ENCODE measurements at regions not wholly inside any gene's neighbourhood (a gene's known extent, or its start where the extent isn't known, plus 50 kb on each side); places are given as distances from the start of the nearest gene placed in this dataset.
A peak's percentile ranks its signal among the peaks of the same experiment; 100 is the strongest.

DNA sequence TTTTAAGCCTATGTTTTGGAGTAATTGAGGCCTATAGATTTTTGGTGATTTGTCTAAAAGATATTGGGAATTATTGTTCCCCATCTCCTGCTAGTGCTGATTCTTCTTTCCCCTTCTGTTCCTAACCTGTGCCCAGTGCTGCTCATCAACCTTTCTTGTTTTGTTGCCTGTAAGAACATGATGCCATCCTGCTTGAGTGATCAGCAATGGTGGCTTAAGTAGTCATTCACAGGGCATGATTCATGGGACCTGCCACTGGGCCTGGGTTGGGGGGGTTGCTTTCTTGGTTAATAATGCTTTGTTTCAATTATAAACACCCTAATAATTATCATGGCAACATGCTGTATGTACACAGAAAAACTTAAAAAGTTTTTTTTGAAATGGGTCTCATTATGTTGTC, 562.9 kb upstream of the SETBP1 start:
- no peaks in the 10 kb centered on the region for H3K4me1 ChIP-seq (ENCODE audit: control insufficient read depth, insufficient read depth, low read length, unreplicated experiment)
- H3K36me3 ChIP-seq (ENCODE audit: insufficient read depth, low read length), result no peaks in the 10 kb centered on the region
- no peak overlapping the region for H3K27ac ChIP-seq (ENCODE audit: low read depth, low read length)
- no peak overlapping the region for H2AFZ ChIP-seq (ENCODE audit: low read length, unreplicated experiment)
- no peaks in the 10 kb centered on the region for H3K27me3 ChIP-seq (ENCODE audit: insufficient read depth, low read length)
- H3K4me3 ChIP-seq (ENCODE audit: low read depth, low read length), result no peak overlapping the region
- H3K79me2 ChIP-seq (ENCODE audit: control insufficient read depth, insufficient read depth, low read length, unreplicated experiment), result no peaks in the 10 kb centered on the region

DNA sequence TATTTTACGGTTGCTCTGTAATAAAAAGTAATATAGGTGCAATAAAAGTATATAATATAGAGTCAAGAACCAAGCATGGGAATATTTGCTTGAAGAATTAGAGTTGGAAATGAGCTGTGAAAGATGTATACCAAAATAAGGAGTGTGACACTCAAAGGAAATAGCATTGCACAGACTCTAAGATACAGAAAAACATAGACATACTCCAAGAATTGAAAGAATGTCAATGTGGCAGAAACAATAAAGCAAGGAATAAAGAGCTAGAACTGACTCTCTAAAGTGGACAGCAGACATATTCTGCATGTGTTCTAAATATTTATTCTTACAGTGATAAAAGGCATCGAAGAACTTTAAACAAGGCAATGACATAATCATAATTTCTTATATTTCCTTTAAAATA, 561.1 kb upstream of the SETBP1 start:
- H3K36me3 ChIP-seq (ENCODE audit: insufficient read depth, low read length), result no peaks in the 10 kb centered on the region
- no peaks in the 10 kb centered on the region for H3K27me3 ChIP-seq (ENCODE audit: insufficient read depth, low read length)
- H3K4me3 ChIP-seq (ENCODE audit: low read depth, low read length), result no peak overlapping the region

DNA sequence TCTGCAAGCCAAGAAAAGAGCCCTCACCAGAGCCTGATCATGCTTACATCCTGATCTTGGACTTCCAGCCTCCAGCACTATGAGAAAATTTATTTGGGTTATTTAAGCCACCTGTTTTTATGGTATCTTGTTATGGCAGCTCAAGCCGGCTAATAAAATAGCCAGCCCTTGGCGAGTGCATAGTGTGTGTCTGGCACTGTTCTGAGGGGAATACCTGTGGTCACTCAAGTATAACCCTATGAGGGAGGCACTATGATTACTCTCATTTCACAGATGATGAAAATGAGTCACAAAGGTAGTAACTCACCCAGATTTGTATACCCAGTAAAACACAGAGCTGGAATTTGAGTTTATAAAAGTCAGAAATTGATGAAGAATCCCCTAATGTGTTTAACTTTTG, 556.9 kb upstream of the SETBP1 start:
- Histone ChIP-seq H3K4me1 (ENCODE audit: control insufficient read depth, insufficient read depth, low read length, unreplicated experiment) (peaks cover 4% of the 10 kb centered on the region), H3K36me3 (ENCODE audit: insufficient read depth, low read length) (no peaks in the 10 kb centered on the region)

More for the DNA sequence above, 561.1 kb upstream of the SETBP1 start:
- H3K79me2 ChIP-seq (ENCODE audit: control insufficient read depth, insufficient read depth, low read length, unreplicated experiment), result no peaks in the 10 kb centered on the region
- H3K27ac ChIP-seq (ENCODE audit: low read depth, low read length), result no peak overlapping the region
- H3K4me1 ChIP-seq (ENCODE audit: control insufficient read depth, insufficient read depth, low read length, unreplicated experiment), result no peaks in the 10 kb centered on the region
- no peak overlapping the region for H2AFZ ChIP-seq (ENCODE audit: low read length, unreplicated experiment)

DNA sequence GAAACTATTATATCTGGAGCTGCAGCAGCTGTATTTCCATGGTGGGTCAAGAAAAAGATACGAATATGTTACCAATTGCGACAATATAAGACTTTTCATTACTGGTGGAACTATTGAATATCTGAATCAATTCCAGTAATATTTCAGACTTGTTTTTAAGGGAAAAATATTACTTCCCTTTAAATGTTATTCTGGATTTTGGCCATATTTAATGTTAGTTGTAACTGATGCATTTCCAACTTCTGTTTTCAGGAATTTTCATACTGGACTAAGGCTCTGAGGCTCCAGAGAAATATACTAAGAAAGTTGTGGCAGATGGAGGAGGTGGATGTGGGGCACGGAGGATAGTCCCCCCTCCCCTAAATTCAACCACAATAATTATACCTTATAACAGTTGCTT, 555.2 kb upstream of the SETBP1 start:
- Histone ChIP-seq H3K4me3 (ENCODE audit: low read depth, low read length) (no peak overlapping the region), H3K27me3 (ENCODE audit: insufficient read depth, low read length) (no peaks in the 10 kb centered on the region), H3K4me1 (ENCODE audit: control insufficient read depth, insufficient read depth, low read length, unreplicated experiment) (peaks cover 5% of the 10 kb centered on the region)

More for the DNA sequence above, 556.9 kb upstream of the SETBP1 start:
- Histone ChIP-seq H3K79me2 (ENCODE audit: control insufficient read depth, insufficient read depth, low read length, unreplicated experiment) (no peaks in the 10 kb centered on the region), H2AFZ (ENCODE audit: low read length, unreplicated experiment) (no peak overlapping the region), H3K27ac (ENCODE audit: low read depth, low read length) (no peak overlapping the region), H3K4me3 (ENCODE audit: low read depth, low read length) (no peak overlapping the region), H3K27me3 (ENCODE audit: insufficient read depth, low read length) (no peaks in the 10 kb centered on the region)

DNA sequence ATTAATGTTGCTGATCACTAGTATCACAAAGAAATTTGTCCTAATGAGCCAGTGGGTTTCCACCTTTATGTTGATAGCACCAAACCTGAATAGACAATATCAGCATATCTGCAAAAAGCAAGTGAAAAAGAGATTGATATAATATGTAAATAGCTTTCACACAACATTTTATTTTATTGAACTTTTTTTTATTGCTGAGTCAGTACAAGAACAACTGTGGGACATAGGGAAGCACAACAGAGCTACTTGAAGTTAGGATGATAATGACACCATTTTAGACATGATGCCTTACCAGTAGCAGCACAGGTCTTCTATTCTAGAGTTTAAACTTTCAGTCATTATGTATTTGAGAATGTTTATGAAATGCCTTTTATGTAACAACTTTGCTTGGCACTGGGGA, 554.1 kb upstream of the SETBP1 start:
- no peaks in the 10 kb centered on the region for H3K79me2 ChIP-seq (ENCODE audit: control insufficient read depth, insufficient read depth, low read length, unreplicated experiment)
- H3K27me3 ChIP-seq (ENCODE audit: insufficient read depth, low read length), result no peaks in the 10 kb centered on the region
- peaks cover 5% of the 10 kb centered on the region for H3K4me1 ChIP-seq (ENCODE audit: control insufficient read depth, insufficient read depth, low read length, unreplicated experiment)
- no peak overlapping the region for H3K4me3 ChIP-seq (ENCODE audit: low read depth, low read length)
- no peak overlapping the region for H2AFZ ChIP-seq (ENCODE audit: low read length, unreplicated experiment)
- H3K27ac ChIP-seq (ENCODE audit: low read depth, low read length), result no peak overlapping the region
- no peaks in the 10 kb centered on the region for H3K36me3 ChIP-seq (ENCODE audit: insufficient read depth, low read length)

More for the DNA sequence above, 555.2 kb upstream of the SETBP1 start:
- Histone ChIP-seq H3K79me2 (ENCODE audit: control insufficient read depth, insufficient read depth, low read length, unreplicated experiment) (no peaks in the 10 kb centered on the region), H3K27ac (ENCODE audit: low read depth, low read length) (no peak overlapping the region), H3K36me3 (ENCODE audit: insufficient read depth, low read length) (no peaks in the 10 kb centered on the region), H2AFZ (ENCODE audit: low read length, unreplicated experiment) (no peak overlapping the region)

DNA sequence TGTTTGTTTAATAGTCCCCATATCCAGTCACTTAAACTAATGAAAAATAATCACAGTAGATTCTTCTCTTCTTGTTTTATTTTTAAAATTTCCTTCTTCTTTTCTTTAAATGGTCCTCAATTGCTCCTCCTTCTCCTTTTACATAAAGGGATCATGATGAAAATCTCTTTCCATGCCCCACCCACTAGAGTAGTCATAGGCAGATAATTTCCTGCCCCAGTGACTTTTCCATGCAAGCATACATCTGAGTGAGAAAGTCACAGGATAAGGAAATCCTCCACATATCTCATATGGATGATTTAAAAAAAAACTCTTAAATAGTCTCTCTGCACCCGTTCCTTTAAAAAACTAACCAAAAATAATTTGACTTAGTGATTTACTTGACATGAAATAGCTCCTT, 552.3 kb upstream of the SETBP1 start:
- no peak overlapping the region for H3K27ac ChIP-seq (ENCODE audit: low read depth, low read length)
- H3K79me2 ChIP-seq (ENCODE audit: control insufficient read depth, insufficient read depth, low read length, unreplicated experiment), result no peaks in the 10 kb centered on the region
- no peaks in the 10 kb centered on the region for H3K27me3 ChIP-seq (ENCODE audit: insufficient read depth, low read length)
- no peak overlapping the region for H3K4me3 ChIP-seq (ENCODE audit: low read depth, low read length)
- H3K4me1 ChIP-seq (ENCODE audit: control insufficient read depth, insufficient read depth, low read length, unreplicated experiment), result peaks cover 5% of the 10 kb centered on the region
- H3K36me3 ChIP-seq (ENCODE audit: insufficient read depth, low read length), result no peaks in the 10 kb centered on the region
- peak overlapping the region; percentile 3 for H2AFZ ChIP-seq (ENCODE audit: low read length, unreplicated experiment)

DNA sequence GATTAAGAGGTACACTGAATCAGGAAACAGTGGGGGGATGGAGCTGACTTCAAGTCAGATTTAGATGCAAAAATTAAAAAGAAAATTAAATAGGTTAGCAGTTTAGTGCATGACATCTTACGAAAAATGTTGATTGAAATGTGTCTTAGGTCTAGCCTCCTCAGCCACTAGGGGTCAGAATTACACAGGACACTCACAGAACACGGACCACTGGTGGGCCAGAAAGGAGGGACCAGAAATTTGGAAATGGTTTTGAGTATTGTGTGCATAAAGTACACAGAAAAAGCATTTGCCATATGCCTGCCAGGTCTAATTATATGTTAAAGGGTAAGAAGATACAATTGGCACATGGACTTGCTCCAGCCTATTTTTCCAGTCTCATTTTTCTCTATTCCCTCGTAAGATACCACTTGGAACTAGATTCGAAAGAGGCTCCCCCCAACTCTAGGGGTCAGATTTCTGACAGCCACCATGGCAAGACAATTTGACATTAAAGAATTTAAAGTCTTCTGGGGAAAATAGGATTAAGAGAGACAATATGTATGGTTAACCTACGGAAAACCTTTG, 550.2 kb upstream of the SETBP1 start:
- Histone ChIP-seq H3K4me1 (ENCODE audit: control insufficient read depth, insufficient read depth, low read length, unreplicated experiment) (peaks cover 5% of the 10 kb centered on the region), H3K4me3 (ENCODE audit: low read depth, low read length) (no peak overlapping the region), H2AFZ (ENCODE audit: low read length, unreplicated experiment) (no peak overlapping the region), H3K27ac (ENCODE audit: low read depth, low read length) (no peak overlapping the region), H3K27me3 (ENCODE audit: insufficient read depth, low read length) (no peaks in the 10 kb centered on the region), H3K36me3 (ENCODE audit: insufficient read depth, low read length) (no peaks in the 10 kb centered on the region), H3K79me2 (ENCODE audit: control insufficient read depth, insufficient read depth, low read length, unreplicated experiment) (no peaks in the 10 kb centered on the region)

DNA sequence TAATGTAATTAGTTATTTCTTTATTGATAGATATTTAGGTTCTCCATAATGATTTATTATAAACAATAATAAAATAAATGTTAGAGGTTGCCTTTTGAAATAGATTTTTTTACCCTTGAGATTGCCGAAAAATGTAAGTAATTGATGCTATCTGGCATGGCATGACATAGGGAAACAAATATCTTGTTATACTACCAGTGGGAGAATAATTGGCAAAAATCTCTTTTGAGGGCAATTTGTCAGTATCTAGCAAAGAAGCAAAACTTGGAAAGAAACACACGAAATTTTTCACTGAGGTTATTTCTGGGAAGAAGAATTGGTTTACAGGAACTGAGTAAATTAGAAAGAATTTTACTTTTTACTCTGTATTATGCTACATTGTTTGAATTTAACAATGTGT, 547.2 kb upstream of the SETBP1 start:
- Histone ChIP-seq H3K4me3 (ENCODE audit: low read depth, low read length) (no peak overlapping the region), H3K4me1 (ENCODE audit: control insufficient read depth, insufficient read depth, low read length, unreplicated experiment) (peaks cover 4% of the 10 kb centered on the region), H2AFZ (ENCODE audit: low read length, unreplicated experiment) (no peak overlapping the region), H3K27me3 (ENCODE audit: insufficient read depth, low read length) (no peaks in the 10 kb centered on the region), H3K27ac (ENCODE audit: low read depth, low read length) (no peak overlapping the region), H3K36me3 (ENCODE audit: insufficient read depth, low read length) (no peaks in the 10 kb centered on the region), H3K79me2 (ENCODE audit: control insufficient read depth, insufficient read depth, low read length, unreplicated experiment) (no peaks in the 10 kb centered on the region)

DNA sequence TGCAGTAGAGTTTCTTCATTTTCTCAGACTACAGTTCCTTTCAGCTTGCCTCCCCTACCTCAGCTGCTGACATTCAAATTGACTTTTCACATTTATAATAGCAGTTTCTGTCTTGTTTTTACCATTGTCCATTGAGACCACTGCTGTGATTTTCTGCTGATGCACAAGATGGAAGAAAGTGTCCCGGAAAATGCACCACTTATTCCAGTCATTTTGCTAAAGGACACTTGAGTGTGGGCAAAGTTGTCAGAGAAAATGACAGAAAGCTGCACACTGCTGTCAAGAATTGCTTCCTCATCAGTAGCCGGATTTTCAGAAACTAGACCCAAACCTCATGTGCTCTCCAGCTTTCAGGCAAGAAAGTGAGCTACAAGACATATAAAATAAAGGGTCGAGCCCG, 546.2 kb upstream of the SETBP1 start:
- no peaks in the 10 kb centered on the region for H3K27me3 ChIP-seq (ENCODE audit: insufficient read depth, low read length)
- no peak overlapping the region for H2AFZ ChIP-seq (ENCODE audit: low read length, unreplicated experiment)
- H3K27ac ChIP-seq (ENCODE audit: low read depth, low read length), result no peak overlapping the region
- H3K79me2 ChIP-seq (ENCODE audit: control insufficient read depth, insufficient read depth, low read length, unreplicated experiment), result no peaks in the 10 kb centered on the region
- H3K36me3 ChIP-seq (ENCODE audit: insufficient read depth, low read length), result no peaks in the 10 kb centered on the region
- H3K4me3 ChIP-seq (ENCODE audit: low read depth, low read length), result no peak overlapping the region
- H3K4me1 ChIP-seq (ENCODE audit: control insufficient read depth, insufficient read depth, low read length, unreplicated experiment), result no peaks in the 10 kb centered on the region

DNA sequence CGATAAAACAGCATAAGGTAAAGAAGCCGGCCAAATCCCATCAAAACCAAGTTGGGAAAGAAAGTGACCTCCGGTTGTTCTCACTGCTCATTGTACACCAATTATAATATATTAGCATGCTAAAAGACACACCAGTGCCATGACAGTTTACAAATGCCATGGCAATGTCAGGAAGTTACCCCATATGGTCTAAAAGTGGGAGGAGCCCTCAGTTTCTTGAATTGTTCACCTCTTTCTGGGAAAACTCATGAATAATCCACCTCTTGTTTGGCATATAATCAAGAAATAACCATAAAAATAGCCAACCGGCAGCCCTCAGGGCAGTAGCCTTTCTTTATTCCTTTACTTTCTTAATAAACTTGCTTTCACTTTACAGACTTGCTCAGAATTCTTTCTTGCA, 544.9 kb upstream of the SETBP1 start:
- Histone ChIP-seq H3K27me3 (ENCODE audit: insufficient read depth, low read length) (no peaks in the 10 kb centered on the region), H3K4me1 (ENCODE audit: control insufficient read depth, insufficient read depth, low read length, unreplicated experiment) (no peaks in the 10 kb centered on the region), H3K36me3 (ENCODE audit: insufficient read depth, low read length) (no peaks in the 10 kb centered on the region), H3K27ac (ENCODE audit: low read depth, low read length) (no peak overlapping the region), H3K79me2 (ENCODE audit: control insufficient read depth, insufficient read depth, low read length, unreplicated experiment) (no peaks in the 10 kb centered on the region), H3K4me3 (ENCODE audit: low read depth, low read length) (no peak overlapping the region), H2AFZ (ENCODE audit: low read length, unreplicated experiment) (no peak overlapping the region)

DNA sequence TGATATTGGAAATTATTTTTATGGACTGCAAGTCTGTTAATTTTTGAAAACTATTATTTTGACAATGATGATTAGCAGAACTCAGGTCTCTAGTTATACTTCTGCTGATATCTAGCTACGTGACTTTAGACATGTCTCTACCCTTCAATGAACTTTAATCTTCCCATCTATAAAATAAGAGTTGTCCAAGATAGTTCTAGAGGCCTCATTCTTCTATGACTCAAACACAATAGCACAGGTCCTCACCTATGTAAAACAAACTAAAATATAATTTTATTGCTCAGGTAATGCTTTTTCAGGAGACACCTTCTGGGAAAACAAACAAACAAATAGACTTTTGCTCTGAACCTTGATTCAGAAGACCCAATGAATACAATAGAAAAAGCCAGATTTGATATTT, 544.4 kb upstream of the SETBP1 start:
- no peaks in the 10 kb centered on the region for H3K79me2 ChIP-seq (ENCODE audit: control insufficient read depth, insufficient read depth, low read length, unreplicated experiment)
- H3K27ac ChIP-seq (ENCODE audit: low read depth, low read length), result no peak overlapping the region
- no peaks in the 10 kb centered on the region for H3K36me3 ChIP-seq (ENCODE audit: insufficient read depth, low read length)

More for the DNA sequence above, 544.4 kb upstream of the SETBP1 start:
- Histone ChIP-seq H2AFZ (ENCODE audit: low read length, unreplicated experiment) (no peak overlapping the region), H3K4me3 (ENCODE audit: low read depth, low read length) (no peak overlapping the region), H3K27me3 (ENCODE audit: insufficient read depth, low read length) (no peaks in the 10 kb centered on the region), H3K4me1 (ENCODE audit: control insufficient read depth, insufficient read depth, low read length, unreplicated experiment) (no peaks in the 10 kb centered on the region)

Measured in ACC112 (cell line).